Astrocyte (in vitro differentiated cells and primary cell): ENCODE measurements at regions not wholly inside any gene's neighbourhood (a gene's known extent, or its start where the extent isn't known, plus 50 kb on each side); places are given as distances from the start of the nearest gene placed in this dataset.

Source experiments
- DNase-seq: peaks from one replicate; pipeline ENCODE4 v3.0.0-alpha.2; 2010; ENCODE audit warnings: low read depth
- FAIRE-seq: peaks from 2 replicates; lab custom pipeline; 2011; peaks lifted over from hg19 to GRCh38; lab: Jason Lieb, UNC
- H2AFZ ChIP-seq: 2 replicates; pipeline ENCODE4 v1.6.0; 2012; ENCODE audit warnings: low read depth, low read length, inconsistent platforms
- H3K27ac ChIP-seq: 2 replicates; pipeline ENCODE4 v1.5.1; 2011; ENCODE audit warnings: low read depth, low read length, inconsistent platforms
- H3K27me3 ChIP-seq: 2 replicates; pipeline ENCODE4 v1.6.0; 2011; ENCODE audit warnings: low read length, inconsistent platforms; ENCODE audit not compliant: insufficient read depth
- H3K36me3 ChIP-seq: 2 replicates; pipeline ENCODE4 v1.5.1; 2011; ENCODE audit warnings: low read length, inconsistent platforms; ENCODE audit not compliant: insufficient read depth
- H3K4me1 ChIP-seq: 2 replicates; pipeline ENCODE4 v1.5.1; 2011; ENCODE audit warnings: low read length, inconsistent platforms; ENCODE audit not compliant: insufficient read depth
- H3K4me2 ChIP-seq: 2 replicates; pipeline ENCODE4 v1.6.0; 2012; ENCODE audit warnings: low read length, inconsistent platforms
- H3K4me3 ChIP-seq: 2 replicates; pipeline ENCODE4 v1.5.1; 2011; ENCODE audit warnings: low read depth, mild to moderate bottlenecking, low read length, inconsistent platforms; ENCODE audit not compliant: insufficient read depth
- H3K79me2 ChIP-seq: 2 replicates; pipeline ENCODE4 v1.6.0; 2012; ENCODE audit warnings: mild to moderate bottlenecking, low read length, inconsistent platforms; ENCODE audit not compliant: insufficient read depth
- H3K9ac ChIP-seq: 2 replicates; pipeline ENCODE4 v1.6.0; 2012; ENCODE audit warnings: mild to moderate bottlenecking, low read length, inconsistent platforms
- H3K9me3 ChIP-seq: 2 replicates; pipeline ENCODE4 v1.5.1; 2012; ENCODE audit warnings: low read depth, mild to moderate bottlenecking, low read length, inconsistent platforms; ENCODE audit not compliant: insufficient read depth
- H4K20me1 ChIP-seq: 2 replicates; pipeline ENCODE4 v1.6.0; 2012; ENCODE audit warnings: low read length, inconsistent platforms; ENCODE audit not compliant: insufficient read depth
- H3K27ac Mint-ChIP-seq: one replicate; pipeline ENCODE4 v1.8.0; 2021; ENCODE audit warnings: mild to moderate bottlenecking, mixed read lengths; ENCODE audit not compliant: unreplicated experiment
- H3K27me3 Mint-ChIP-seq: one replicate; pipeline ENCODE4 v1.8.0; 2021; ENCODE audit warnings: low read depth, mixed read lengths; ENCODE audit not compliant: unreplicated experiment
- H3K36me3 Mint-ChIP-seq: one replicate; pipeline ENCODE4 v1.8.0; 2021; ENCODE audit warnings: low read depth, mixed read lengths; ENCODE audit not compliant: unreplicated experiment
- H3K4me1 Mint-ChIP-seq: one replicate; pipeline ENCODE4 v1.8.0; 2021; ENCODE audit warnings: low read depth, mixed read lengths; ENCODE audit not compliant: unreplicated experiment
- H3K4me3 Mint-ChIP-seq: one replicate; pipeline ENCODE4 v1.8.0; 2021; ENCODE audit warnings: mild to moderate bottlenecking, moderate library complexity, mixed read lengths; ENCODE audit not compliant: unreplicated experiment
- H3K9me3 Mint-ChIP-seq: one replicate; pipeline ENCODE4 v1.8.0; 2021; ENCODE audit warnings: mild to moderate bottlenecking, mixed read lengths; ENCODE audit not compliant: unreplicated experiment
- CTCF ChIP-seq: IDR thresholded peaks from 2 replicates; pipeline ENCODE4 v1.5.1; 2011; ENCODE audit warnings: low read depth, mild to moderate bottlenecking, inconsistent platforms, low read length, moderate library complexity; ENCODE audit not compliant: insufficient read depth
- EZH2 ChIP-seq: IDR thresholded peaks from 2 replicates; pipeline ENCODE4 v1.6.1; 2012; ENCODE audit warnings: mild to moderate bottlenecking, low read length, inconsistent platforms; ENCODE audit not compliant: insufficient read depth

DNA sequence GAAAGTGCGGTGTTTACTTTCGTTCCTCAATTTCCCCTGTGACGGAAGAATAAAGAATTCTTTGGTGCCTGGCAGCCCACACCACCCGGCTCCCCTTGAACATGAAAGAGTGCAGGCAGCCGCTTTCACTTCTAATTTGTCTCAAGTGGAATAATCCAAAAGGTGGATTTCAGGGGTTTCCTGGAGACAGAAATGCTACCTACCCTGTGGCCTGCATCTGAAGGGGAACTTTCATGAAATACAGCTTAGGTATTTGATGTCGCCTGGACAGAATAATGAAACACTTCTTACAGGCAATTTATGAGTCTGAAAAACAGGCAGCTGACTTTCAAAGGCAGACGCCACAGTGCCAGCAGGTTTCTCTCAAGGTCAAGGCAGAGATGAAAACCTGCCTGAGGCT lies 169.5 kb upstream of the USP24 start:
- TF ChIP-seq CTCF (no peak), EZH2 (no peak)
- no peak overlapping the region for H3K27ac Mint-ChIP-seq

DNA sequence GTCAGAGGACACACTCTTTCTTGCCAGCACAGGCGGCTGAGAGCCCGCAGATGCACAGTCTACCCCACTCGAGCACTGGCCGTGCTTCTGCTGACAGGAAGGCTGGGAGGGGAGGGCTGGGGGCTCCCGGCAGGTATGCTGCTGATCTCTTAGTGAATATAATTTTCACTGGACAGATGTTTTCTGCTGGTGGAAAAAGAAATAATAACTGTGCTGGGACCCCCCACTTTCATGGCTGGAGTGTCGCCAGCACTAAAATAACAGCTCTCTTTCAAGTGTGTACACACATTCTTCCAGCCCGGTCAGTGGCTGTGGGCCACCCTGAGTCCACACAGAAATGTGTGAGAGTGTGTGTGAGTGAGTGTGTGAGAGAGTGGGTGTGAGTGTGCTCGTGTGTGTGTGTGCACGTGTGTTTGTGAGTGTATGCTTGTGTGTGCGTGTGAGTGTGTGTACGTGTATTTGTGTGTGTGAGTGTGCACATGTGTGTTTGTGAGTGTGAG lies 167.7 kb upstream of the USP24 start:
- Histone ChIP-seq H3K4me3 (no peak overlapping the region), H3K9ac (no peak overlapping the region), H3K4me2 (no peak overlapping the region), H3K27me3 (no peaks in the 10 kb centered on the region), H2AFZ (no peak overlapping the region), H3K27ac (no peak overlapping the region), H3K36me3 (no peaks in the 10 kb centered on the region), H3K79me2 (no peaks in the 10 kb centered on the region), H4K20me1 (no peaks in the 10 kb centered on the region), H3K9me3 (no peaks in the 10 kb centered on the region), H3K4me1 (no peaks in the 10 kb centered on the region)
- DNase-seq = no peak
- no peaks in the 10 kb centered on the region for H3K36me3 Mint-ChIP-seq
- H3K27me3 Mint-ChIP-seq = peaks cover 33% of the 10 kb centered on the region
- H3K9me3 Mint-ChIP-seq = peaks cover 4% of the 10 kb centered on the region
- TF ChIP-seq CTCF = no peak
- no peak for TF ChIP-seq EZH2
- no peak overlapping the region for H3K4me3 Mint-ChIP-seq
- no peak for FAIRE-seq
- no peak overlapping the region for H3K27ac Mint-ChIP-seq
- no peaks in the 10 kb centered on the region for H3K4me1 Mint-ChIP-seq

More for the DNA sequence above, 169.5 kb upstream of the USP24 start:
- Histone ChIP-seq H4K20me1 (no peaks in the 10 kb centered on the region), H3K4me3 (no peak overlapping the region), H3K36me3 (no peaks in the 10 kb centered on the region), H3K79me2 (no peaks in the 10 kb centered on the region), H2AFZ (no peak overlapping the region), H3K4me1 (no peaks in the 10 kb centered on the region), H3K27ac (no peak overlapping the region), H3K9ac (no peak overlapping the region), H3K4me2 (no peak overlapping the region), H3K27me3 (no peaks in the 10 kb centered on the region), H3K9me3 (no peaks in the 10 kb centered on the region)
- no peaks in the 10 kb centered on the region for H3K36me3 Mint-ChIP-seq
- DNase-seq = no peak
- no peaks in the 10 kb centered on the region for H3K4me1 Mint-ChIP-seq
- H3K27me3 Mint-ChIP-seq = peaks cover 30% of the 10 kb centered on the region
- H3K4me3 Mint-ChIP-seq = no peak overlapping the region
- no peaks in the 10 kb centered on the region for H3K9me3 Mint-ChIP-seq
- FAIRE-seq = no peak

GRCh38 chr1:55381983-55382382 lies 166.8 kb upstream of the USP24 start:
- Mint-ChIP-seq H3K9me3 (peaks cover 4% of the 10 kb centered on the region), H3K4me3 (no peak overlapping the region), H3K27ac (no peak overlapping the region), H3K36me3 (no peaks in the 10 kb centered on the region), H3K27me3 (peaks cover 37% of the 10 kb centered on the region), H3K4me1 (no peaks in the 10 kb centered on the region)
- H2AFZ ChIP-seq = no peak overlapping the region
- no peak overlapping the region for H3K4me3 ChIP-seq
- H3K4me1 ChIP-seq = no peaks in the 10 kb centered on the region
- H3K9ac ChIP-seq = no peak overlapping the region
- TF ChIP-seq CTCF (no peak), EZH2 (no peak)
- H3K79me2 ChIP-seq = no peaks in the 10 kb centered on the region
- no peaks in the 10 kb centered on the region for H3K9me3 ChIP-seq
- FAIRE-seq = no peak
- H3K27ac ChIP-seq = no peak overlapping the region
- H3K4me2 ChIP-seq = no peak overlapping the region
- H3K36me3 ChIP-seq = no peaks in the 10 kb centered on the region
- no peaks in the 10 kb centered on the region for H3K27me3 ChIP-seq
- no peak for DNase-seq
- no peaks in the 10 kb centered on the region for H4K20me1 ChIP-seq
